Peyer's patch (tissue), 4 donors: ENCODE measurements at regions not wholly inside any gene's neighbourhood (a gene's known extent, or its start where the extent isn't known, plus 50 kb on each side); places are given as distances from the start of the nearest gene placed in this dataset.

Experiments used
- DNase-seq, 3 donors: peaks; one replicate each; pipeline ENCODE4 v3.0.0-alpha.2; 2017 to 2019
- H3K27ac ChIP-seq, 4 donors: fragments of 200-600 bp; sonication (generic); one replicate each; pipeline ENCODE4 v1.5.1; 2016 to 2019
- H3K27me3 ChIP-seq, 2 donors: fragments of 200-600 bp; sonication (generic); one replicate each; pipeline ENCODE4 v1.5.1; 2019
- H3K36me3 ChIP-seq, 3 donors: fragments of 200-600 bp; sonication (generic); one replicate each; pipeline ENCODE4 v1.5.1; 2016 to 2019
- H3K4me1 ChIP-seq, 4 donors: fragments of 200-600 bp; sonication (generic); one replicate each; pipeline ENCODE4 v1.5.1; 2016 to 2019
- H3K4me3 ChIP-seq, 4 donors: fragments of 200-600 bp; sonication (generic); 1 replicate in 3 of 4; 2 replicates in 1 of 4; pipeline ENCODE4 v1.5.1; 2016 to 2019; ENCODE audit warnings: mild to moderate bottlenecking in 1 of 4
- H3K9me3 ChIP-seq, 4 donors: fragments of 200-600 bp; sonication (generic); one replicate each; pipeline ENCODE4 v1.5.1; 2016 to 2019; ENCODE audit warnings: mild to moderate bottlenecking in 1 of 4
- CTCF ChIP-seq, 6 experiments: fragments of 450-650 bp in 4 of 6; fragments of 200-600 bp in 2 of 6; sonication (generic) in 1 of 6; IDR thresholded peaks; one replicate each; pipeline ENCODE4 v1.5.1; 2017 to 2019; ENCODE audit warnings: antibody characterized with exemption in 6 of 6, mild to moderate bottlenecking in 3 of 6, moderate library complexity in 1 of 6
- POLR2A ChIP-seq, 2 donors: fragments of 450-650 bp; IDR thresholded peaks; one replicate each; pipeline ENCODE4 v1.5.1; 2017; ENCODE audit warnings: antibody characterized with exemption in 2 of 2, mild to moderate bottlenecking in 2 of 2, moderate library complexity in 2 of 2

- no peak for DNase-seq
- Histone ChIP-seq H3K4me3 (no peak overlapping the region), H3K4me1 (no peaks in the 10 kb centered on the region), H3K27ac (no peak overlapping the region), H3K36me3 (no peaks in the 10 kb centered on the region), H3K9me3 (no peaks in the 10 kb centered on the region), H3K27me3 (no peaks in the 10 kb centered on the region)
- no peak for TF ChIP-seq CTCF (IDR thresholded peaks at IDR 0.05)
- no peak for TF ChIP-seq POLR2A (IDR thresholded peaks at IDR 0.05)
Observed at GRCh38 chr7:46990761-46991160, 591.1 kb downstream of the TNS3 start.

GRCh38 chr7:46989247-46989646, 592.7 kb downstream of the TNS3 start:
- DNase-seq, result no peak
- no peak for TF ChIP-seq POLR2A (IDR thresholded peaks at IDR 0.05)
- TF ChIP-seq CTCF (IDR thresholded peaks at IDR 0.05), result no peak
- no peaks in the 10 kb centered on the region for H3K36me3 ChIP-seq
- H3K9me3 ChIP-seq, result no peaks in the 10 kb centered on the region
- no peaks in the 10 kb centered on the region for H3K4me1 ChIP-seq
- no peak overlapping the region for H3K27ac ChIP-seq
- no peaks in the 10 kb centered on the region for H3K27me3 ChIP-seq
- no peak overlapping the region for H3K4me3 ChIP-seq

- DNase-seq, result no peak
- Histone ChIP-seq H3K27ac (no peak overlapping the region), H3K36me3 (no peaks in the 10 kb centered on the region), H3K4me3 (no peak overlapping the region), H3K27me3 (no peaks in the 10 kb centered on the region), H3K9me3 (no peaks in the 10 kb centered on the region), H3K4me1 (no peaks in the 10 kb centered on the region)
- TF ChIP-seq CTCF (IDR thresholded peaks at IDR 0.05) (no peak), POLR2A (IDR thresholded peaks at IDR 0.05) (no peak)
Observed at GRCh38 chr7:46982928-46983327, 599.0 kb downstream of the TNS3 start.

GRCh38 chr7:46979439-46979838, 602.5 kb downstream of the TNS3 start:
- no peak for TF ChIP-seq CTCF (IDR thresholded peaks at IDR 0.05)
- no peak for TF ChIP-seq POLR2A (IDR thresholded peaks at IDR 0.05)
- no peaks in the 10 kb centered on the region for H3K4me1 ChIP-seq

GRCh38 chr7:46975493-46975892, 606.4 kb downstream of the TNS3 start:
- H3K27me3 ChIP-seq, result no peaks in the 10 kb centered on the region
- TF ChIP-seq CTCF (IDR thresholded peaks at IDR 0.05) (no peak), POLR2A (IDR thresholded peaks at IDR 0.05) (no peak)
- no peak overlapping the region for H3K27ac ChIP-seq
- no peaks in the 10 kb centered on the region for H3K36me3 ChIP-seq
- no peak for DNase-seq
- H3K4me1 ChIP-seq, result no peaks in the 10 kb centered on the region
- no peaks in the 10 kb centered on the region for H3K9me3 ChIP-seq
- no peak overlapping the region for H3K4me3 ChIP-seq

More at GRCh38 chr7:46979439-46979838, 602.5 kb downstream of the TNS3 start:
- Histone ChIP-seq H3K27me3 (no peaks in the 10 kb centered on the region), H3K4me3 (no peak overlapping the region), H3K9me3 (no peaks in the 10 kb centered on the region), H3K27ac (no peak overlapping the region), H3K36me3 (no peaks in the 10 kb centered on the region)
- no peak for DNase-seq

GRCh38 chr7:46972205-46972604, 609.7 kb downstream of the TNS3 start:
- no peaks in the 10 kb centered on the region for H3K27me3 ChIP-seq
- no peak overlapping the region for H3K27ac ChIP-seq
- no peak for TF ChIP-seq CTCF (IDR thresholded peaks at IDR 0.05)
- TF ChIP-seq POLR2A (IDR thresholded peaks at IDR 0.05), result no peak
- DNase-seq, result no peak
- H3K9me3 ChIP-seq, result no peaks in the 10 kb centered on the region
- H3K4me3 ChIP-seq, result no peak overlapping the region
- H3K4me1 ChIP-seq, result no peaks in the 10 kb centered on the region
- H3K36me3 ChIP-seq, result no peaks in the 10 kb centered on the region
